ENCODE measurements at regions not wholly inside any gene's neighbourhood (a gene's known extent, or its start where the extent isn't known, plus 50 kb on each side); places are given as distances from the start of the nearest gene placed in this dataset.
"Not testable (repeated sequence)": the region's sequence is repeated elsewhere in the genome, so short reads cannot be mapped to it uniquely, and the experiment has no call there.

- H3K4me3 ChIP-seq (ENCODE audit: low read depth, low read length): no peak overlapping the region
- DNase-seq (ENCODE audit: low read depth): no peak
- TF ChIP-seq, protein P1, sequence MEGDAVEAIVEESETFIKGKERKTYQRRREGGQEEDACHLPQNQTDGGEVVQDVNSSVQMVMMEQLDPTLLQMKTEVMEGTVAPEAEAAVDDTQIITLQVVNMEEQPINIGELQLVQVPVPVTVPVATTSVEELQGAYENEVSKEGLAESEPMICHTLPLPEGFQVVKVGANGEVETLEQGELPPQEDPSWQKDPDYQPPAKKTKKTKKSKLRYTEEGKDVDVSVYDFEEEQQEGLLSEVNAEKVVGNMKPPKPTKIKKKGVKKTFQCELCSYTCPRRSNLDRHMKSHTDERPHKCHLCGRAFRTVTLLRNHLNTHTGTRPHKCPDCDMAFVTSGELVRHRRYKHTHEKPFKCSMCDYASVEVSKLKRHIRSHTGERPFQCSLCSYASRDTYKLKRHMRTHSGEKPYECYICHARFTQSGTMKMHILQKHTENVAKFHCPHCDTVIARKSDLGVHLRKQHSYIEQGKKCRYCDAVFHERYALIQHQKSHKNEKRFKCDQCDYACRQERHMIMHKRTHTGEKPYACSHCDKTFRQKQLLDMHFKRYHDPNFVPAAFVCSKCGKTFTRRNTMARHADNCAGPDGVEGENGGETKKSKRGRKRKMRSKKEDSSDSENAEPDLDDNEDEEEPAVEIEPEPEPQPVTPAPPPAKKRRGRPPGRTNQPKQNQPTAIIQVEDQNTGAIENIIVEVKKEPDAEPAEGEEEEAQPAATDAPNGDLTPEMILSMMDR (IDR thresholded peaks at IDR 0.05; ENCODE audit: insufficient read depth, low read depth, low read length): no peak
Measured at GRCh38 chr10:121672733-121673132, 74.5 kb upstream of the FGFR2 start.

DNA sequence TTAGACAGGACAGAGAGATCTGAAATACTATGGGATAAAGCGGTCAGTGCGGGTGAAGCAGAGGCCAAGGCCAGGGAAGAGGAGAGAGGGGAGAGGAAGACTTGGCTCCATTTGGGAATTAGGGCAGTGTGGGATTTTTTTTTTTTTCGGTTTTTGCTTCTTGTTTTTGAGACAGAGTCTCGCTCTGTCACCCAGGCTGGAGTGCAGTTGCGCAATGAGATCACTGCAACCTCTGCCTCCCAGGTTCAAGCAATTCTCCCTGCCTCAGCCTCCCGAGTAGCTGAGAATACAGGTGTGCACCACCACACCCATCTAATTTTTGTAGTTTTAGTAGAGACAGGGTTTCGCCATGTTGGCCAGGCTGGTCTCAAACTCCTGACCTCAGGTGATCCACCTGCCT, 71.6 kb upstream of the FGFR2 start:
- not testable (repeated sequence) for H3K4me3 ChIP-seq (ENCODE audit: low read depth, low read length); DNase-seq (ENCODE audit: low read depth)

DNA sequence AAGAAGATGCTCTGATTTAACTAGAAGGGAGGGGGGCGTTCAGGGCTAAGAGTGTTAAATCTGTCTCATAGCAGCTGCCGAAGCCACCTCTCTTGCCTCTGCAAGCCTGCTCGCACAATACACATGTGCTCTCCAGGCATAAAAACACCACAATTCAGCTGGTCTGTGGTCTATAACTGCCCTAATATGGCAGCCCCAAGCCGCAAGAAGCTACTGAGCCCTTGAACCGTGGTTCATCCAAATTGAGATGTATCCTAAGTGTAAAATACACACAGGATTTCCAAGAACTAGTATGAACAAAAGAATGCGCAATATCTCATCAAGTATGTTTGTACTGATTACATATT, 70.8 kb upstream of the FGFR2 start:
- TF ChIP-seq, protein P1 (IDR thresholded peaks at IDR 0.05; ENCODE audit: insufficient read depth, low read depth, low read length): no peak
- DNase-seq (ENCODE audit: low read depth): no peak
- no peak overlapping the region for H3K4me3 ChIP-seq (ENCODE audit: low read depth, low read length)

DNA sequence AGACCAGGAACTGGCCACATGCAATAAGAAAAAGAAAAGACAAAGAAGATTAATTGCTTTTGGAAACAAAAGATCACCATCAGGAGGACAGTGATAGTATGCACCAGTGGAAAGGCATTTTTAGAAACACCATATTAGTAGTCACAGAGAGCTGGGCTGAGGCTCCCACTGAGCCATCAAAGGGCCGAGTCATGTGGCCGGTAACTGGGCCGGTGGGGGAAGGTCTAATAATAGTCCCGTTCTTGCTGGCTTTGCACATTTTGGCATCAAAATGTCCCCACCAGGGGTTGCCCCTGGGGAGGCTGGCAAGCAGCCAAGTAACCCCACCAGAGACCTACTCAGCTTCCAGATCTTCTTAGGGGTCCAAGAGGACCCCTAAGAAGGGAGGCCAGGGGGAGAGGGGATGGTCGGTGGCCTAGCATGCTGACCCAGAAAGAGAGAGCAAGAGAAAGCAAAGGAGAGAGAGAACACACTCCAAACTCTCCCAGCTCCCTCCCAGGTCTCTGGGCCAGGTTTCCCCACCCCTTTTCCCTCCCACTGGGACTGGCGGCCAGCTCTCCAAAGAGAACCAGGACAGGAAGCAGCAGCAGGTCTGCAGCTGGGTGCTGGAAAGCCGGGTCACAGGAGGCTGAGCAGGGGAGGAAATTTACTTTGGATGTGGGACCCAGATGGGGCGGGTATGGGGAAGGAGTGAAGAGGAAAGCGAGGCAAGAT, 70.2 kb upstream of the FGFR2 start:
- no peak overlapping the region for H3K4me3 ChIP-seq (ENCODE audit: low read depth, low read length)
- DNase-seq (ENCODE audit: low read depth): peak; percentile 42
- TF ChIP-seq, protein P1 (IDR thresholded peaks at IDR 0.05; ENCODE audit: insufficient read depth, low read depth, low read length): no peak

- no peak overlapping the region for H3K4me3 ChIP-seq (ENCODE audit: low read depth, low read length)
- TF ChIP-seq, protein P1 (IDR thresholded peaks at IDR 0.05; ENCODE audit: insufficient read depth, low read depth, low read length): no peak
- DNase-seq (ENCODE audit: low read depth): no peak
Measured at GRCh38 chr10:121667948-121668313, 69.7 kb upstream of the FGFR2 start.

DNA sequence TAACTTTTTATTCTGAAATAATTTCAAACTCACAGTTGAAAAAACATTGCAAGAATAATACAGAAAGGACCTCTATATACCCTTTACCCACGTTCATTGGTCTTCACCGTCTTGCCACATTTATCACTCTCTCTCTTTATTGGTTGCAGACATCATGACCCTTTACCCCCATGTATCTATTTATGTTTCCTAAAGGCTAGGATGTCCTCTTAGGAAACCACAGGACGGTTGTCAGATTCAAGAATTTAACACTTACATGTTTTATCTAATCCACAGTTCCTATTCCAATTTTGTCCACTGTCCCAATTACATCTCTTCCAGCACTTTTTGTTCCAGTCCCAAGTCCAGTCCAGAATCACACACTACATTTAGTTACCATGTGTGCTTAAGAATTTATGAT, 67.6 kb upstream of the FGFR2 start:
- TF ChIP-seq, protein P1 (IDR thresholded peaks at IDR 0.05; ENCODE audit: insufficient read depth, low read depth, low read length): no peak
- H3K4me3 ChIP-seq (ENCODE audit: low read depth, low read length): no peak overlapping the region
- DNase-seq (ENCODE audit: low read depth): no peak

- TF ChIP-seq, protein P1 (IDR thresholded peaks at IDR 0.05; ENCODE audit: insufficient read depth, low read depth, low read length): no peak
Measured at GRCh38 chr10:121664671-121665070, 66.4 kb upstream of the FGFR2 start.

More at GRCh38 chr10:121664671-121665070, 66.4 kb upstream of the FGFR2 start:
- no peak overlapping the region for H3K4me3 ChIP-seq (ENCODE audit: low read depth, low read length)
- DNase-seq (ENCODE audit: low read depth): no peak

Data from fibroblast of villous mesenchyme (primary cell).